Neural progenitor cell (in vitro differentiated cells): ENCODE measurements at regions not wholly inside any gene's neighbourhood (a gene's known extent, or its start where the extent isn't known, plus 50 kb on each side); places are given as distances from the start of the nearest gene placed in this dataset.

Source experiments
- DNase-seq: peaks from one replicate; pipeline ENCODE4 v3.0.0-alpha.2; 2016; ENCODE audit warnings: low spot score
- H2AFZ ChIP-seq: fragments of 200-600 bp; sonication (generic); replicated peaks from 2 replicates; pipeline ENCODE4 v1.6.1; 2016; ENCODE audit warnings: antibody characterized with exemption
- H3F3A ChIP-seq: fragments of 200-600 bp; sonication (generic); 2 replicates; pipeline ENCODE4 v1.6.1; 2016; ENCODE audit warnings: antibody characterized with exemption, low read depth
- H3K27ac ChIP-seq: fragments of 200-600 bp; sonication (generic); 2 replicates; pipeline ENCODE4 v1.5.1; 2016; ENCODE audit warnings: mild to moderate bottlenecking
- H3K27me3 ChIP-seq: fragments of 200-600 bp; sonication (generic); 2 replicates; pipeline ENCODE4 v1.6.1; 2016; ENCODE audit warnings: mild to moderate bottlenecking, moderate library complexity
- H3K36me3 ChIP-seq: fragments of 200-600 bp; sonication (generic); 2 replicates; pipeline ENCODE4 v1.5.1; 2016
- H3K4me1 ChIP-seq: fragments of 200-600 bp; sonication (generic); 2 replicates; pipeline ENCODE4 v1.6.1; 2016; ENCODE audit warnings: mixed run types
- H3K4me2 ChIP-seq: fragments of 200-600 bp; sonication (generic); 2 replicates; pipeline ENCODE4 v1.6.1; 2016
- H3K4me3 ChIP-seq: fragments of 200-600 bp; sonication (generic); 2 replicates; pipeline ENCODE4 v1.5.1; 2016
- H3K79me2 ChIP-seq: fragments of 200-600 bp; sonication (generic); 2 replicates; pipeline ENCODE4 v1.6.1; 2016; ENCODE audit warnings: low read depth
- H3K9ac ChIP-seq: fragments of 200-600 bp; sonication (generic); 2 replicates; pipeline ENCODE4 v1.6.1; 2016
- H3K9me3 ChIP-seq: fragments of 200-600 bp; sonication (generic); 2 replicates; pipeline ENCODE4 v1.5.1; 2016; ENCODE audit warnings: low read depth
- H4K20me1 ChIP-seq: fragments of 200-600 bp; sonication (generic); 2 replicates; pipeline ENCODE4 v1.6.1; 2016; ENCODE audit warnings: low read depth
- H3K27ac Mint-ChIP-seq: 3 replicates; pipeline ENCODE4 v1.8.0; 2021; ENCODE audit warnings: mixed read lengths
- H3K27me3 Mint-ChIP-seq: 2 replicates; pipeline ENCODE4 v1.8.0; 2022; ENCODE audit warnings: low read depth, mild to moderate bottlenecking, inconsistent platforms, moderate library complexity, mixed read lengths; ENCODE audit not compliant: insufficient read depth
- H3K36me3 Mint-ChIP-seq: 3 replicates; pipeline ENCODE4 v1.8.0; 2021; ENCODE audit warnings: mixed read lengths
- H3K4me1 Mint-ChIP-seq: 3 replicates; pipeline ENCODE4 v1.8.0; 2021; ENCODE audit warnings: mixed read lengths
- H3K4me3 Mint-ChIP-seq: 3 replicates; pipeline ENCODE4 v1.8.0; 2021; ENCODE audit warnings: mild to moderate bottlenecking, moderate library complexity, mixed read lengths
- H3K9me3 Mint-ChIP-seq: 3 replicates; pipeline ENCODE4 v1.8.0; 2020; ENCODE audit warnings: mixed read lengths
- CTCF ChIP-seq: fragments of 200-600 bp; sonication (generic); IDR thresholded peaks from 2 replicates; pipeline ENCODE4 v1.5.1; 2017; ENCODE audit warnings: antibody characterized with exemption, mild to moderate bottlenecking
- EZH2 ChIP-seq: fragments of 200-600 bp; sonication (generic); IDR thresholded peaks from 2 replicates; pipeline ENCODE4 v1.6.1; 2017; ENCODE audit warnings: antibody characterized with exemption, mild to moderate bottlenecking, moderate library complexity
- EZH2phosphoT487 ChIP-seq: fragments of 200-600 bp; sonication (generic); IDR thresholded peaks from 2 replicates; pipeline ENCODE4 v1.6.1; 2017; ENCODE audit warnings: antibody characterized with exemption

- no peaks in the 10 kb centered on the region for H3K79me2 ChIP-seq
- TF ChIP-seq EZH2 (no peak), CTCF (no peak), EZH2phosphoT487 (no peak)
- Mint-ChIP-seq H3K27ac (no peak overlapping the region), H3K36me3 (no peaks in the 10 kb centered on the region), H3K4me3 (no peak overlapping the region), H3K9me3 (peaks cover 11% of the 10 kb centered on the region), H3K4me1 (no peaks in the 10 kb centered on the region), H3K27me3 (no peaks in the 10 kb centered on the region)
- no peaks in the 10 kb centered on the region for H3K36me3 ChIP-seq
- H3K9ac ChIP-seq, result no peak overlapping the region
- no peaks in the 10 kb centered on the region for H4K20me1 ChIP-seq
- no peak overlapping the region for H3K27ac ChIP-seq
- no peaks in the 10 kb centered on the region for H3K27me3 ChIP-seq
- H3F3A ChIP-seq, result no peaks in the 10 kb centered on the region
- no peak overlapping the region for H3K4me2 ChIP-seq
- H2AFZ ChIP-seq, result no peak overlapping the region
- H3K4me3 ChIP-seq, result no peak overlapping the region
- no peaks in the 10 kb centered on the region for H3K4me1 ChIP-seq
- peaks cover 4% of the 10 kb centered on the region for H3K9me3 ChIP-seq
- no peak for DNase-seq
Measured at GRCh38 chrX:142076633-142077032, 128.5 kb downstream of the MAGEC2 start.

- Histone ChIP-seq H3K27me3 (no peaks in the 10 kb centered on the region), H3K4me2 (no peak overlapping the region), H3K9me3 (no peaks in the 10 kb centered on the region), H2AFZ (no peak overlapping the region), H3K36me3 (no peaks in the 10 kb centered on the region), H3K79me2 (no peaks in the 10 kb centered on the region), H4K20me1 (no peaks in the 10 kb centered on the region), H3K27ac (no peak overlapping the region), H3K9ac (no peak overlapping the region), H3F3A (no peaks in the 10 kb centered on the region), H3K4me3 (no peak overlapping the region), H3K4me1 (no peaks in the 10 kb centered on the region)
- DNase-seq, result no peak
- Mint-ChIP-seq H3K9me3 (no peaks in the 10 kb centered on the region), H3K4me1 (no peaks in the 10 kb centered on the region), H3K36me3 (no peaks in the 10 kb centered on the region), H3K27ac (no peak overlapping the region), H3K4me3 (no peak overlapping the region), H3K27me3 (no peaks in the 10 kb centered on the region)
- no peak for TF ChIP-seq CTCF
- TF ChIP-seq EZH2, result no peak
- no peak for TF ChIP-seq EZH2phosphoT487
Measured at GRCh38 chrX:142068365-142068764, 136.7 kb downstream of the MAGEC2 start.

- Mint-ChIP-seq H3K9me3 (peaks cover 4% of the 10 kb centered on the region), H3K4me1 (no peaks in the 10 kb centered on the region), H3K4me3 (no peak overlapping the region), H3K27me3 (no peaks in the 10 kb centered on the region), H3K36me3 (no peaks in the 10 kb centered on the region), H3K27ac (no peak overlapping the region)
- H3K9me3 ChIP-seq, result no peaks in the 10 kb centered on the region
- H3K27me3 ChIP-seq, result no peaks in the 10 kb centered on the region
- no peaks in the 10 kb centered on the region for H3F3A ChIP-seq
- no peak overlapping the region for H3K27ac ChIP-seq
- H3K79me2 ChIP-seq, result no peaks in the 10 kb centered on the region
- no peak overlapping the region for H3K4me3 ChIP-seq
- TF ChIP-seq EZH2 (no peak), EZH2phosphoT487 (no peak), CTCF (no peak)
- DNase-seq, result no peak
- no peaks in the 10 kb centered on the region for H3K36me3 ChIP-seq
- H3K4me2 ChIP-seq, result no peak overlapping the region
- H4K20me1 ChIP-seq, result no peaks in the 10 kb centered on the region
- no peak overlapping the region for H3K9ac ChIP-seq
- no peak overlapping the region for H2AFZ ChIP-seq
- H3K4me1 ChIP-seq, result no peaks in the 10 kb centered on the region
Measured at GRCh38 chrX:142060191-142060590, 144.9 kb downstream of the MAGEC2 start.

GRCh38 chrX:142054094-142054493 lies 150.4 kb downstream of the MAGEC1 start:
- TF ChIP-seq EZH2 (no peak), EZH2phosphoT487 (no peak)
- Mint-ChIP-seq H3K4me3 (no peak overlapping the region), H3K27me3 (peaks cover 2% of the 10 kb centered on the region), H3K9me3 (no peaks in the 10 kb centered on the region), H3K4me1 (no peaks in the 10 kb centered on the region), H3K27ac (no peak overlapping the region), H3K36me3 (no peaks in the 10 kb centered on the region)
- Histone ChIP-seq H3K9ac (no peak overlapping the region), H3K9me3 (no peaks in the 10 kb centered on the region), H3K27ac (no peak overlapping the region), H3K4me2 (no peak overlapping the region), H2AFZ (no peak overlapping the region), H4K20me1 (no peaks in the 10 kb centered on the region), H3K4me1 (no peaks in the 10 kb centered on the region), H3F3A (no peaks in the 10 kb centered on the region), H3K79me2 (no peaks in the 10 kb centered on the region), H3K27me3 (no peaks in the 10 kb centered on the region), H3K4me3 (no peak overlapping the region), H3K36me3 (no peaks in the 10 kb centered on the region)
- no peak for DNase-seq
